Parathyroid adenoma (tissue), 2 donors: ENCODE measurements at regions not wholly inside any gene's neighbourhood (a gene's known extent, or its start where the extent isn't known, plus 50 kb on each side); places are given as distances from the start of the nearest gene placed in this dataset.

Experiments used
- H2AFZ ChIP-seq: fragments of 300-600 bp; sonication (generic); one replicate; pipeline ENCODE4 v1.7.0; 2017; ENCODE audit warnings: antibody characterized with exemption, mild to moderate bottlenecking
- H3K27ac ChIP-seq: fragments of 300-600 bp; sonication (generic); one replicate; pipeline ENCODE4 v1.7.0; 2017
- H3K27me3 ChIP-seq: fragments of 300-600 bp; sonication (generic); one replicate; pipeline ENCODE4 v1.7.0; 2017; ENCODE audit warnings: low read length; ENCODE audit not compliant: control insufficient read depth, insufficient read depth
- H3K36me3 ChIP-seq: fragments of 300-600 bp; sonication (generic); one replicate; pipeline ENCODE4 v1.7.0; 2017; ENCODE audit warnings: low read length; ENCODE audit not compliant: control insufficient read depth, insufficient read depth
- H3K4me1 ChIP-seq: fragments of 300-600 bp; sonication (generic); one replicate; pipeline ENCODE4 v1.7.0; 2017; ENCODE audit warnings: control low read depth
- H3K4me2 ChIP-seq: fragments of 300-600 bp; sonication (generic); one replicate; pipeline ENCODE4 v1.7.0; 2017; ENCODE audit warnings: low read length
- H3K4me3 ChIP-seq: fragments of 300-600 bp; sonication (generic); one replicate; pipeline ENCODE4 v1.7.0; 2017; ENCODE audit warnings: low read depth, low read length
- H3K79me2 ChIP-seq: fragments of 300-600 bp; sonication (generic); one replicate; pipeline ENCODE4 v1.7.0; 2017; ENCODE audit warnings: control low read depth
- H3K9ac ChIP-seq: fragments of 300-600 bp; sonication (generic); one replicate; pipeline ENCODE4 v1.7.0; 2017; ENCODE audit warnings: mild to moderate bottlenecking
- H3K9me3 ChIP-seq: fragments of 300-600 bp; sonication (generic); one replicate; pipeline ENCODE4 v1.7.0; 2017; ENCODE audit warnings: low read length; ENCODE audit not compliant: control insufficient read depth
- TF ChIP-seq, protein P1 (sequence below): fragments of 300-600 bp; sonication (generic); IDR thresholded peaks from one replicate; pipeline ENCODE4 v1.7.0; 2017; ENCODE audit warnings: antibody characterized with exemption, mild to moderate bottlenecking
- donor health status: primary hyperparathyroidism.

DNA sequence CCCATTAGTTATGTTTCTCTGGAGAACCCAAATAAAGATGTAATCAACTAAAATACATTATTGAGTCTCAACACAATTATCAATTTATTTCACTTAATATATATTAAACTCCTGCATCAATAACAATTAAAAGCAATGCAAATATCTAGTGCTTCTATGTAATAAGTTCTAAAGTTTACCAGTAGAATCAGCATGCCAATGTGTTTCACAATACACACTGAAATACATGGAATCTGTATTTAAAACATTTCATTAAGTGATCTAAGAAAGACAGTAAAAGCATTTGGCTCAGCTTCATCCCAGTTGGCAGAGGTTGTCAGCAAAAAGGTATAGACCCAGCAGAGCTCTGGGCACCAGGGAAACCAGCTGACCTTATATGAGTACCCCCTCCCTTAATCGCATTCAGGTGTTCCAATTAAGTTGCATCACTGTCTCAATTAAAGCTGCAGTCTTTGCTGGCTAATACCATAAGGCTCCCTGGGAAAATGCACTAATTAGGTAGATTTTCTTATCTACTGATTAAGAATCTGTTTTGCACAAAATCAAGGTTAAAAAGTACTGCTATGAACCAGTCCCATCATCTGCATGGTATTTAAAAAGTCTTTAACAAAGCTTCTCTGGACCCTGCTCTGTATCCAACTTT, 63.1 kb downstream of the NIBAN1 start:
- TF ChIP-seq, protein P1, sequence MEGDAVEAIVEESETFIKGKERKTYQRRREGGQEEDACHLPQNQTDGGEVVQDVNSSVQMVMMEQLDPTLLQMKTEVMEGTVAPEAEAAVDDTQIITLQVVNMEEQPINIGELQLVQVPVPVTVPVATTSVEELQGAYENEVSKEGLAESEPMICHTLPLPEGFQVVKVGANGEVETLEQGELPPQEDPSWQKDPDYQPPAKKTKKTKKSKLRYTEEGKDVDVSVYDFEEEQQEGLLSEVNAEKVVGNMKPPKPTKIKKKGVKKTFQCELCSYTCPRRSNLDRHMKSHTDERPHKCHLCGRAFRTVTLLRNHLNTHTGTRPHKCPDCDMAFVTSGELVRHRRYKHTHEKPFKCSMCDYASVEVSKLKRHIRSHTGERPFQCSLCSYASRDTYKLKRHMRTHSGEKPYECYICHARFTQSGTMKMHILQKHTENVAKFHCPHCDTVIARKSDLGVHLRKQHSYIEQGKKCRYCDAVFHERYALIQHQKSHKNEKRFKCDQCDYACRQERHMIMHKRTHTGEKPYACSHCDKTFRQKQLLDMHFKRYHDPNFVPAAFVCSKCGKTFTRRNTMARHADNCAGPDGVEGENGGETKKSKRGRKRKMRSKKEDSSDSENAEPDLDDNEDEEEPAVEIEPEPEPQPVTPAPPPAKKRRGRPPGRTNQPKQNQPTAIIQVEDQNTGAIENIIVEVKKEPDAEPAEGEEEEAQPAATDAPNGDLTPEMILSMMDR: no peak
- H3K4me2 ChIP-seq: no peak overlapping the region
- no peak overlapping the region for H2AFZ ChIP-seq
- no peaks in the 10 kb centered on the region for H3K4me1 ChIP-seq
- no peaks in the 10 kb centered on the region for H3K36me3 ChIP-seq
- H3K9me3 ChIP-seq: no peaks in the 10 kb centered on the region
- H3K79me2 ChIP-seq: no peaks in the 10 kb centered on the region
- H3K9ac ChIP-seq: no peak overlapping the region
- no peak overlapping the region for H3K4me3 ChIP-seq
- no peaks in the 10 kb centered on the region for H3K27me3 ChIP-seq
- no peak overlapping the region for H3K27ac ChIP-seq

DNA sequence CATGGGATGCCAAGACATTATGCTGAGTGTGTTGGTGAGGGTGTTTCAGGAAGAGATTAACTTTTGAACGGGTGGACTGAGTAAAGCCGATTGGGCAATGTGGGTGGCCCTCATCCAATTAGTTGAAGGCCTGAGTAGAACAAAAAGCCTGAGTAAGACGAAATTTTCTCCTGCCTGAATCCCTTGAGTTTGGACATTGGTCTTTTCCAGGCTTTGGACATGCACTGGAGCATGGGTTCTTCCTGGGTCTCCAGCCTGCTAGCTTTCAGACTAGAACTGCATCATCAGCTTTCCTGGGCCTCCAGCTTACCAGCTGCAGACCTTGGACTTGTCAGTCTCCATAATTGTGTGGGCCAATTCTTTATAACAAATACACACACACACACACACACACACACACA, 63.6 kb downstream of the NIBAN1 start:
- Histone ChIP-seq H3K4me2 (no peak overlapping the region), H3K36me3 (no peaks in the 10 kb centered on the region), H2AFZ (no peak overlapping the region), H3K27me3 (no peaks in the 10 kb centered on the region), H3K27ac (no peak overlapping the region), H3K79me2 (no peaks in the 10 kb centered on the region), H3K9me3 (no peaks in the 10 kb centered on the region), H3K4me3 (no peak overlapping the region), H3K9ac (no peak overlapping the region), H3K4me1 (no peaks in the 10 kb centered on the region)
- TF ChIP-seq, protein P1: no peak

DNA sequence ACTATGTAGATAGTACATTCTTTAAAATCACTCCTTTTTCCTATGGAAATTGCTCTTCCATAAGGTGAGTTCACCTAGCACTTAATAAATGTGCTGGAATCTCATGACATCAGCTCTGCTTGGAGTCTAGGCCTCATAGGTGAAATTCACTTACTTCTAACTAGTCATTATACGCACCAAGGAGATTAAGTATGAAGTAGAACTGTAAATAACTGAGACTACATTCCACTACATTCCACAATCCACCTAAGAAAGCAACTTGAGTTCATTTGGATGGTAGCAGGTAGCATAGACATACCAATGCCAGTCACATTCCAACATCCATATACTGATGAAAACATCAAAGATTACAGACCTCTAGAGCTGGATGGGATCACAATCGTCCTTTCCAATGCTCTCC, 64.3 kb downstream of the NIBAN1 start:
- Histone ChIP-seq H3K9me3 (no peaks in the 10 kb centered on the region), H3K27ac (no peak overlapping the region), H3K4me3 (no peak overlapping the region), H3K27me3 (no peaks in the 10 kb centered on the region), H3K4me1 (no peaks in the 10 kb centered on the region), H3K79me2 (no peaks in the 10 kb centered on the region), H3K36me3 (no peaks in the 10 kb centered on the region), H3K9ac (no peak overlapping the region), H2AFZ (no peak overlapping the region), H3K4me2 (no peak overlapping the region)
- TF ChIP-seq, protein P1: no peak

DNA sequence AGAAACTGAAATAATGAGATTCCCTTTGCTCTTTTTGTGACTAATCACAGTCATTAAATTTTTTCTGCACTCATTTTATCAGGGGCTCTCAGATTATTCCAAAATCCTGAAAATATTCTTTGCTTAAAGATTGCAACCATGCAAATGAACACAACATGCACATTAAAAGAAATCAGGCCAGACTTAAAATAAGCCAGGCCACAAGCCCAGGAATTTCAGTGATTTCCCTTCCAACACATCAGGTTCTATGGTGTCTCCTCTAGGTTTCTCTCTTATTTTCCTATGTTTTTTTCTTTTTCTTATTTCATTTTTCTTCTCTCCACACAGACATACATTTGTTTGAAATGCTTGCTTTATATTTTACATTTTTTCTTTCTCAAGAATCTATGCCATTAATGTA, 65.3 kb downstream of the NIBAN1 start:
- no peak overlapping the region for H2AFZ ChIP-seq
- H3K27me3 ChIP-seq: no peaks in the 10 kb centered on the region
- TF ChIP-seq, protein P1: no peak
- no peak overlapping the region for H3K9ac ChIP-seq
- H3K4me1 ChIP-seq: no peaks in the 10 kb centered on the region
- H3K27ac ChIP-seq: no peak overlapping the region
- no peak overlapping the region for H3K4me2 ChIP-seq
- no peaks in the 10 kb centered on the region for H3K36me3 ChIP-seq
- H3K9me3 ChIP-seq: no peaks in the 10 kb centered on the region
- no peak overlapping the region for H3K4me3 ChIP-seq
- no peaks in the 10 kb centered on the region for H3K79me2 ChIP-seq

DNA sequence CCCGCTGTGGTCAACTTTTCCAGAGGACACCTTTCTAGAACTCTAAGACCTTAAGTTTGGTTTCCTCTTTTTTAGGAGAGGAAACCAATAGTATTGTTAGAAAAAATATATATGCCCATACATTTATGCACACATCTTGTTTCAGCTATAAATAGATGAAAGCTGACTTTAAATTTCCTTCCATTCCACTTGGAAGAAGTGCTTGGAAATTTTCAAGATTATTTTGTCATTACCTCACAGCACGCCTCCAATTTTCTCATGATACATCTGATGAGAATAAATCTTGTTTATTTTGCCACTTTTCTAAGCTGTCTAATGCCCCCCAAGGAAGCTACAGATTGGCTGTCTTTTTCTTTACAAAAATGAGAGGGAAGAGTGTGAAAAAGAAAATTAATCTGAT, 65.8 kb downstream of the NIBAN1 start:
- Histone ChIP-seq H3K4me2 (no peak overlapping the region), H3K4me3 (no peak overlapping the region), H3K27ac (no peak overlapping the region), H3K36me3 (no peaks in the 10 kb centered on the region), H3K79me2 (no peaks in the 10 kb centered on the region), H3K27me3 (no peaks in the 10 kb centered on the region), H3K4me1 (no peaks in the 10 kb centered on the region), H2AFZ (no peak overlapping the region), H3K9me3 (no peaks in the 10 kb centered on the region), H3K9ac (no peak overlapping the region)
- TF ChIP-seq, protein P1: no peak
